GM23338 (cell line): ENCODE measurements at regions not wholly inside any gene's neighbourhood (a gene's known extent, or its start where the extent isn't known, plus 50 kb on each side); places are given as distances from the start of the nearest gene placed in this dataset.

Source experiments
- ATAC-seq: fragments of 200-7000 bp; cut with Tn5 transposase; 3 replicates; pipeline ENCODE4 v1.9.1; 2020
- DNase-seq: peaks from one replicate; pipeline ENCODE4 v3.0.0-alpha.2; 2015; ENCODE audit warnings: low spot score
- H2AFZ ChIP-seq: fragments of 200-600 bp; sonication (generic); 2 replicates; pipeline ENCODE4 v1.8.0; 2016; ENCODE audit warnings: antibody characterized with exemption, mild to moderate bottlenecking, moderate library complexity
- H3F3A ChIP-seq: fragments of 200-600 bp; sonication (generic); replicated peaks from 2 replicates; pipeline ENCODE4 v1.8.0; 2017; ENCODE audit warnings: antibody characterized with exemption, mixed run types, low read depth
- H3K27ac ChIP-seq: fragments of 200-600 bp; sonication (generic); 2 replicates; pipeline ENCODE4 v1.6.1; 2016; ENCODE audit warnings: low read depth
- H3K27me3 ChIP-seq: fragments of 200-600 bp; sonication (generic); 2 replicates; pipeline ENCODE4 v1.8.0; 2016; ENCODE audit warnings: mild to moderate bottlenecking, mixed run types, moderate library complexity; ENCODE audit not compliant: insufficient read depth
- H3K36me3 ChIP-seq: fragments of 200-600 bp; sonication (generic); 2 replicates; pipeline ENCODE4 v1.8.0; 2016; ENCODE audit warnings: mild to moderate bottlenecking; ENCODE audit not compliant: insufficient read depth
- H3K4me1 ChIP-seq: fragments of 200-600 bp; sonication (generic); 2 replicates; pipeline ENCODE4 v1.8.0; 2016; ENCODE audit warnings: mild to moderate bottlenecking, moderate library complexity; ENCODE audit not compliant: insufficient read depth
- H3K4me2 ChIP-seq: fragments of 200-600 bp; sonication (generic); 2 replicates; pipeline ENCODE4 v1.7.1; 2017; ENCODE audit warnings: mixed run types
- H3K4me3 ChIP-seq: fragments of 200-600 bp; sonication (generic); 2 replicates; pipeline ENCODE4 v1.6.1; 2016; ENCODE audit warnings: mixed run types
- H3K79me2 ChIP-seq: fragments of 200-600 bp; sonication (generic); replicated peaks from 2 replicates; pipeline ENCODE4 v1.8.0; 2017; ENCODE audit warnings: mild to moderate bottlenecking; ENCODE audit not compliant: insufficient read depth
- H3K9me2 ChIP-seq: fragments of 200-600 bp; sonication (generic); 2 replicates; pipeline ENCODE4 v1.8.0; 2017; ENCODE audit not compliant: insufficient read depth
- H4K20me1 ChIP-seq: fragments of 200-600 bp; sonication (generic); replicated peaks from 2 replicates; pipeline ENCODE4 v1.8.0; 2017; ENCODE audit warnings: mild to moderate bottlenecking; ENCODE audit not compliant: insufficient read depth
- H3K27ac Mint-ChIP-seq: 2 replicates; pipeline ENCODE4 v1.8.0; 2020; ENCODE audit warnings: inconsistent platforms, mild to moderate bottlenecking, moderate library complexity, mixed read lengths
- H3K27me3 Mint-ChIP-seq: 3 replicates; pipeline ENCODE4 v1.8.0; 2022; ENCODE audit warnings: low read depth, mild to moderate bottlenecking, moderate library complexity, mixed read lengths, inconsistent platforms; ENCODE audit not compliant: insufficient read depth, poor library complexity
- H3K36me3 Mint-ChIP-seq: 3 replicates; pipeline ENCODE4 v1.8.0; 2021; ENCODE audit warnings: low read depth, mild to moderate bottlenecking, inconsistent platforms, moderate library complexity, mixed read lengths
- H3K4me1 Mint-ChIP-seq: 3 replicates; pipeline ENCODE4 v1.8.0; 2020; ENCODE audit warnings: mild to moderate bottlenecking, inconsistent platforms, mixed read lengths
- H3K4me3 Mint-ChIP-seq: 3 replicates; pipeline ENCODE4 v1.8.0; 2021; ENCODE audit warnings: moderate library complexity, mild to moderate bottlenecking, inconsistent platforms, mixed read lengths
- H3K9me3 Mint-ChIP-seq: 3 replicates; pipeline ENCODE4 v1.8.0; 2020; ENCODE audit warnings: moderate library complexity, mild to moderate bottlenecking, inconsistent platforms, mixed read lengths
- CREB1 ChIP-seq: fragments of 250-450 bp; sonication (Bioruptor Pico); IDR thresholded peaks from 2 replicates; pipeline ENCODE4 v1.5.0; 2020; ENCODE audit warnings: low read depth, mild to moderate bottlenecking, moderate library complexity
- EZH2 ChIP-seq: fragments of 200-600 bp; sonication (generic); IDR thresholded peaks from one replicate; pipeline ENCODE4 v1.8.0; 2017; ENCODE audit warnings: antibody characterized with exemption, mild to moderate bottlenecking, low read depth; ENCODE audit not compliant: unreplicated experiment
- EZH2phosphoT487 ChIP-seq: fragments of 200-600 bp; sonication (generic); IDR thresholded peaks from one replicate; pipeline ENCODE4 v1.8.1; 2018; ENCODE audit warnings: antibody characterized with exemption; ENCODE audit not compliant: unreplicated experiment
- JUNB ChIP-seq: IDR thresholded peaks from one replicate; pipeline ENCODE4 v1.6.1; 2016; ENCODE audit warnings: antibody characterized with exemption; ENCODE audit not compliant: unreplicated experiment
- NANOG ChIP-seq: IDR thresholded peaks from 2 replicates; pipeline ENCODE4 v1.6.1; 2016; ENCODE audit warnings: antibody characterized with exemption, borderline replicate concordance
- POLR2AphosphoS5 ChIP-seq: IDR thresholded peaks from 2 replicates; pipeline ENCODE4 v1.6.1; 2016; ENCODE audit warnings: antibody characterized with exemption, low read depth
- STAT1 ChIP-seq: IDR thresholded peaks from one replicate; pipeline ENCODE4 v1.6.1; 2016; ENCODE audit warnings: antibody characterized with exemption; ENCODE audit not compliant: unreplicated experiment
- ZNF114 ChIP-seq: fragments of 250-450 bp; sonication (Bioruptor Pico); IDR thresholded peaks from 2 replicates; pipeline ENCODE4 v1.5.0; 2020; ENCODE audit warnings: mild to moderate bottlenecking, moderate library complexity
- ZNF331 ChIP-seq: fragments of 250-450 bp; sonication (Bioruptor Pico); IDR thresholded peaks from 2 replicates; pipeline ENCODE4 v1.5.0; 2020; ENCODE audit warnings: low read depth, mild to moderate bottlenecking, moderate library complexity
- TF ChIP-seq, protein P1 (sequence below): IDR thresholded peaks from 2 replicates; pipeline ENCODE4 v1.6.1; 2016; ENCODE audit warnings: antibody characterized with exemption
- TF ChIP-seq, protein P2 (sequence below), 2 experiments: fragments of 200-600 bp in 1 of 2; sonication (generic) in 1 of 2; conservative IDR thresholded peaks; 2 replicates each; pipeline versions ENCODE4 v1.5.1 to v1.6.1; 2016 to 2017; ENCODE audit warnings: antibody characterized with exemption in 2 of 2, low read depth in 2 of 2, mild to moderate bottlenecking in 2 of 2, moderate library complexity in 1 of 2
- TF ChIP-seq, protein P3 (sequence below): IDR thresholded peaks from one replicate; pipeline ENCODE4 v1.6.1; 2018; ENCODE audit warnings: antibody characterized with exemption; ENCODE audit not compliant: unreplicated experiment

GRCh38 chr2:21539685-21540084 lies 415.9 kb downstream of the TDRD15 start (continued):
- TF ChIP-seq POLR2AphosphoS5 (no peak), CREB1 (CRISPR knock-in tag) (no peak), ZNF331 (CRISPR knock-in tag) (no peak), EZH2 (no peak)

DNA sequence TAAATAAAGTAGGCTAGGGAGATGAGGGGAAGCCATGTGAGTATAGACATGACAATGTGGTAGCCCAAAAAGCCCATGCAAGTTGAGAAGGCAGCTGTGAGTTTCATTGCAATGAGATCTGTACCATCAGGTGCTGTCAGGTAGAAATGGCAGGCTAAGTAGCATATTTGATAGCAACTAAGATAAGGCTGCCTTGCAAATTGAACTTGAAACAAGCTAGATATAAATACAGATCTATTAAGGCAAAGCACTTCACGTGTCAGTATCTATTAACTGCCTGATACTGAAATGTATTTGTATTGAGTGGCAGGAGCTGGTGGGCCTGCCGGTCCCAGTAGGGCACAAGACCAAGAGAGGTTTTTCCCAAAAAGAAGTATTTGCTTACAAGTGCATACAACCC lies 419.9 kb downstream of the TDRD15 start:
- H3K9me2 ChIP-seq, result no peaks in the 10 kb centered on the region
- ATAC-seq (no peak), DNase-seq (no peak)
- H3K36me3 ChIP-seq, result no peaks in the 10 kb centered on the region
- H3K9me3 Mint-ChIP-seq, result peaks cover 7% of the 10 kb centered on the region; the same call in 1 of the 3 replicates
- H4K20me1 ChIP-seq, result no peaks in the 10 kb centered on the region
- H3K4me2 ChIP-seq, result no peak overlapping the region
- H3K27ac Mint-ChIP-seq, result no peak overlapping the region
- no peak overlapping the region for H3K4me3 Mint-ChIP-seq
- no peaks in the 10 kb centered on the region for H3K4me1 ChIP-seq
- H3K4me3 ChIP-seq, result no peak overlapping the region
- H3K27me3 Mint-ChIP-seq, result no peaks in the 10 kb centered on the region
- H3F3A ChIP-seq, result no peaks in the 10 kb centered on the region
- peaks cover 9% of the 10 kb centered on the region; the same call in 2 of the 3 replicates for H3K4me1 Mint-ChIP-seq
- H3K79me2 ChIP-seq, result no peaks in the 10 kb centered on the region
- H2AFZ ChIP-seq, result no peak overlapping the region
- H3K27ac ChIP-seq, result no peak overlapping the region
- TF ChIP-seq ZNF331 (CRISPR knock-in tag) (no peak), POLR2AphosphoS5 (no peak), ZNF114 (CRISPR knock-in tag) (no peak), CREB1 (CRISPR knock-in tag) (no peak), EZH2phosphoT487 (no peak), EZH2 (no peak), JUNB (no peak), STAT1 (no peak), NANOG (no peak)
- TF ChIP-seq, protein P1, sequence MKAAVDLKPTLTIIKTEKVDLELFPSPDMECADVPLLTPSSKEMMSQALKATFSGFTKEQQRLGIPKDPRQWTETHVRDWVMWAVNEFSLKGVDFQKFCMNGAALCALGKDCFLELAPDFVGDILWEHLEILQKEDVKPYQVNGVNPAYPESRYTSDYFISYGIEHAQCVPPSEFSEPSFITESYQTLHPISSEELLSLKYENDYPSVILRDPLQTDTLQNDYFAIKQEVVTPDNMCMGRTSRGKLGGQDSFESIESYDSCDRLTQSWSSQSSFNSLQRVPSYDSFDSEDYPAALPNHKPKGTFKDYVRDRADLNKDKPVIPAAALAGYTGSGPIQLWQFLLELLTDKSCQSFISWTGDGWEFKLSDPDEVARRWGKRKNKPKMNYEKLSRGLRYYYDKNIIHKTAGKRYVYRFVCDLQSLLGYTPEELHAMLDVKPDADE, result no peak
- TF ChIP-seq, protein P2, sequence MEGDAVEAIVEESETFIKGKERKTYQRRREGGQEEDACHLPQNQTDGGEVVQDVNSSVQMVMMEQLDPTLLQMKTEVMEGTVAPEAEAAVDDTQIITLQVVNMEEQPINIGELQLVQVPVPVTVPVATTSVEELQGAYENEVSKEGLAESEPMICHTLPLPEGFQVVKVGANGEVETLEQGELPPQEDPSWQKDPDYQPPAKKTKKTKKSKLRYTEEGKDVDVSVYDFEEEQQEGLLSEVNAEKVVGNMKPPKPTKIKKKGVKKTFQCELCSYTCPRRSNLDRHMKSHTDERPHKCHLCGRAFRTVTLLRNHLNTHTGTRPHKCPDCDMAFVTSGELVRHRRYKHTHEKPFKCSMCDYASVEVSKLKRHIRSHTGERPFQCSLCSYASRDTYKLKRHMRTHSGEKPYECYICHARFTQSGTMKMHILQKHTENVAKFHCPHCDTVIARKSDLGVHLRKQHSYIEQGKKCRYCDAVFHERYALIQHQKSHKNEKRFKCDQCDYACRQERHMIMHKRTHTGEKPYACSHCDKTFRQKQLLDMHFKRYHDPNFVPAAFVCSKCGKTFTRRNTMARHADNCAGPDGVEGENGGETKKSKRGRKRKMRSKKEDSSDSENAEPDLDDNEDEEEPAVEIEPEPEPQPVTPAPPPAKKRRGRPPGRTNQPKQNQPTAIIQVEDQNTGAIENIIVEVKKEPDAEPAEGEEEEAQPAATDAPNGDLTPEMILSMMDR (conservative IDR thresholded peaks at IDR 0.05; ENCODE audit: low read depth in 2 of 2), result no peak
- TF ChIP-seq, protein P3, sequence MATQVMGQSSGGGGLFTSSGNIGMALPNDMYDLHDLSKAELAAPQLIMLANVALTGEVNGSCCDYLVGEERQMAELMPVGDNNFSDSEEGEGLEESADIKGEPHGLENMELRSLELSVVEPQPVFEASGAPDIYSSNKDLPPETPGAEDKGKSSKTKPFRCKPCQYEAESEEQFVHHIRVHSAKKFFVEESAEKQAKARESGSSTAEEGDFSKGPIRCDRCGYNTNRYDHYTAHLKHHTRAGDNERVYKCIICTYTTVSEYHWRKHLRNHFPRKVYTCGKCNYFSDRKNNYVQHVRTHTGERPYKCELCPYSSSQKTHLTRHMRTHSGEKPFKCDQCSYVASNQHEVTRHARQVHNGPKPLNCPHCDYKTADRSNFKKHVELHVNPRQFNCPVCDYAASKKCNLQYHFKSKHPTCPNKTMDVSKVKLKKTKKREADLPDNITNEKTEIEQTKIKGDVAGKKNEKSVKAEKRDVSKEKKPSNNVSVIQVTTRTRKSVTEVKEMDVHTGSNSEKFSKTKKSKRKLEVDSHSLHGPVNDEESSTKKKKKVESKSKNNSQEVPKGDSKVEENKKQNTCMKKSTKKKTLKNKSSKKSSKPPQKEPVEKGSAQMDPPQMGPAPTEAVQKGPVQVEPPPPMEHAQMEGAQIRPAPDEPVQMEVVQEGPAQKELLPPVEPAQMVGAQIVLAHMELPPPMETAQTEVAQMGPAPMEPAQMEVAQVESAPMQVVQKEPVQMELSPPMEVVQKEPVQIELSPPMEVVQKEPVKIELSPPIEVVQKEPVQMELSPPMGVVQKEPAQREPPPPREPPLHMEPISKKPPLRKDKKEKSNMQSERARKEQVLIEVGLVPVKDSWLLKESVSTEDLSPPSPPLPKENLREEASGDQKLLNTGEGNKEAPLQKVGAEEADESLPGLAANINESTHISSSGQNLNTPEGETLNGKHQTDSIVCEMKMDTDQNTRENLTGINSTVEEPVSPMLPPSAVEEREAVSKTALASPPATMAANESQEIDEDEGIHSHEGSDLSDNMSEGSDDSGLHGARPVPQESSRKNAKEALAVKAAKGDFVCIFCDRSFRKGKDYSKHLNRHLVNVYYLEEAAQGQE, result no peak
- no peaks in the 10 kb centered on the region for H3K27me3 ChIP-seq
- no peaks in the 10 kb centered on the region for H3K36me3 Mint-ChIP-seq
